Uterus (tissue), 3 donors: ENCODE measurements at regions not wholly inside any gene's neighbourhood (a gene's known extent, or its start where the extent isn't known, plus 50 kb on each side); places are given as distances from the start of the nearest gene placed in this dataset.

Experiments
- DNase-seq, 2 donors: peaks; one replicate each; pipeline ENCODE4 v3.0.0-alpha.2; 2019 to 2020
- H3K27ac ChIP-seq, 2 donors: fragments of 200-600 bp; sonication (generic); 1 replicate in 1 of 2; 2 replicates in 1 of 2; pipeline ENCODE4 v1.5.1; 2016 to 2018
- H3K27me3 ChIP-seq, 2 donors: fragments of 200-600 bp; sonication (generic); one replicate each; pipeline ENCODE4 v1.5.1; 2018 to 2019; ENCODE audit warnings: control low read depth in 1 of 2
- H3K36me3 ChIP-seq, 2 donors: fragments of 200-600 bp; sonication (generic); one replicate each; pipeline ENCODE4 v1.5.1; 2019; ENCODE audit warnings: control low read depth in 1 of 2
- H3K4me1 ChIP-seq, 2 donors: fragments of 200-600 bp; sonication (generic); one replicate each; pipeline ENCODE4 v1.5.1; 2018 to 2019; ENCODE audit warnings: control low read depth in 1 of 2
- H3K4me3 ChIP-seq, 2 donors: fragments of 200-600 bp; sonication (generic); 1 replicate in 1 of 2; 2 replicates in 1 of 2; pipeline ENCODE4 v1.5.1; 2018 to 2019; ENCODE audit warnings: mild to moderate bottlenecking in 1 of 2
- H3K9me3 ChIP-seq, 2 donors: fragments of 200-600 bp; sonication (generic); one replicate each; pipeline ENCODE4 v1.5.1; 2019; ENCODE audit warnings: control low read depth in 1 of 2
- POLR2A ChIP-seq, 2 donors: fragments of 450-650 bp; IDR thresholded peaks; one replicate each; pipeline ENCODE4 v1.6.1; 2016; ENCODE audit warnings: antibody characterized with exemption in 2 of 2, mild to moderate bottlenecking in 1 of 2, moderate library complexity in 1 of 2
- intact Hi-C: fragments of 100-400 bp; cut with DNase I; formaldehyde crosslinking; loops from one replicate; pipeline ENCODE4 v1.15.1; 2023; ENCODE audit warnings: low total_unique reads
- TF ChIP-seq, protein P1 (sequence below), 4 experiments: fragments of 200-600 bp in 2 of 4; fragments of 450-650 bp in 2 of 4; sonication (generic) in 2 of 4; IDR thresholded peaks; one replicate each; pipeline ENCODE4 v1.5.1; 2016 to 2019; ENCODE audit warnings: antibody characterized with exemption in 4 of 4, mild to moderate bottlenecking in 2 of 4, moderate library complexity in 1 of 4
- donor health status: DM: yes; HTN: yes; CAD: no.

GRCh38 chr3:194854659-194855390, 169.1 kb downstream of the FAM43A start:
- DNase-seq = no peak
- intact Hi-C loops = no loop called here
- TF ChIP-seq, protein P1, sequence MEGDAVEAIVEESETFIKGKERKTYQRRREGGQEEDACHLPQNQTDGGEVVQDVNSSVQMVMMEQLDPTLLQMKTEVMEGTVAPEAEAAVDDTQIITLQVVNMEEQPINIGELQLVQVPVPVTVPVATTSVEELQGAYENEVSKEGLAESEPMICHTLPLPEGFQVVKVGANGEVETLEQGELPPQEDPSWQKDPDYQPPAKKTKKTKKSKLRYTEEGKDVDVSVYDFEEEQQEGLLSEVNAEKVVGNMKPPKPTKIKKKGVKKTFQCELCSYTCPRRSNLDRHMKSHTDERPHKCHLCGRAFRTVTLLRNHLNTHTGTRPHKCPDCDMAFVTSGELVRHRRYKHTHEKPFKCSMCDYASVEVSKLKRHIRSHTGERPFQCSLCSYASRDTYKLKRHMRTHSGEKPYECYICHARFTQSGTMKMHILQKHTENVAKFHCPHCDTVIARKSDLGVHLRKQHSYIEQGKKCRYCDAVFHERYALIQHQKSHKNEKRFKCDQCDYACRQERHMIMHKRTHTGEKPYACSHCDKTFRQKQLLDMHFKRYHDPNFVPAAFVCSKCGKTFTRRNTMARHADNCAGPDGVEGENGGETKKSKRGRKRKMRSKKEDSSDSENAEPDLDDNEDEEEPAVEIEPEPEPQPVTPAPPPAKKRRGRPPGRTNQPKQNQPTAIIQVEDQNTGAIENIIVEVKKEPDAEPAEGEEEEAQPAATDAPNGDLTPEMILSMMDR (IDR thresholded peaks at IDR 0.05) = no peak
- TF ChIP-seq POLR2A (IDR thresholded peaks at IDR 0.05) = no peak
- Histone ChIP-seq H3K27ac (peak overlapping the region in 1 of 2 donors; percentile 5), H3K4me3 (no peak overlapping the region), H3K27me3 (no peaks in the 10 kb centered on the region), H3K9me3 (no peaks in the 10 kb centered on the region), H3K4me1 (no peaks in the 10 kb centered on the region), H3K36me3 (no peaks in the 10 kb centered on the region)

- H3K4me3 ChIP-seq = no peak overlapping the region
- no peaks in the 10 kb centered on the region for H3K4me1 ChIP-seq
- TF ChIP-seq, protein P1 (IDR thresholded peaks at IDR 0.05) = no peak
- no peak for TF ChIP-seq POLR2A (IDR thresholded peaks at IDR 0.05)
- no peak for DNase-seq
- intact Hi-C loops = no loop called here
- H3K9me3 ChIP-seq = no peaks in the 10 kb centered on the region
- H3K27me3 ChIP-seq = no peaks in the 10 kb centered on the region
- H3K36me3 ChIP-seq = no peaks in the 10 kb centered on the region
- no peak overlapping the region for H3K27ac ChIP-seq
Measured at GRCh38 chr3:194856296-194856695, 170.6 kb downstream of the FAM43A start.

DNA sequence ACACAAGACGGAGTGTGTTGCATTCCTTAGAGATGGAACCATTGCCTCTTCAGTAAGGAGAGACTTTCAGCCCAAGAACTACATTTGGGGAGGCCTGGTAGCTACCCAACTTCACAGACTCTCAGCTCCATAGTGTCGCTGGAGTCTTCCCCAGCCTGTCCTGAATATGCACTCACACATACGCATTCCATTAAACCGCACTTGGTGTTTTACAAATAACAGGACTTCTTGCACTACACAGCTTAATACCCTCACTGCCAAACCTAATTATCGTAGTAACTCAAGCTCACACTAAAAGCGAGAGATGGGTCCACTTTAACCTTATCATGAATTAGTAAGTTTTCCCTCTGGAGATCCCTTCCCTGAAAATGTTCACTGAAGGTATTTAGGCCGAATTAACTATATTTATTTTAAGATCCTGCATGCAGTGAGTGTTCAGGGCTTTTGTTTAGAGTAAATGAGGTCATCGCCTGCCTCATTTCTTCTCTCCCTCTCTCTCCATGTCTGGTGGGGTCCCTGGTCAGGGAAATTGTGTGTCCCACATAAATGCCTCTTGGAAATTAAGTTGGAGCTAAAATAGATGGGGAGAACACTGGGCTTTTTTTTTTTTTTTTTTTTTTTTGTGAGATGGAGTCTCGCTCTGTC, 171.9 kb downstream of the FAM43A start:
- Histone ChIP-seq H3K9me3 (no peaks in the 10 kb centered on the region), H3K36me3 (no peaks in the 10 kb centered on the region), H3K27me3 (no peaks in the 10 kb centered on the region), H3K4me3 (no peak overlapping the region), H3K27ac (no peak overlapping the region), H3K4me1 (no peaks in the 10 kb centered on the region)
- TF ChIP-seq, protein P1 (IDR thresholded peaks at IDR 0.05) = no peak
- no peak for TF ChIP-seq POLR2A (IDR thresholded peaks at IDR 0.05)
- intact Hi-C loops = no loop called here
- no peak for DNase-seq

DNA sequence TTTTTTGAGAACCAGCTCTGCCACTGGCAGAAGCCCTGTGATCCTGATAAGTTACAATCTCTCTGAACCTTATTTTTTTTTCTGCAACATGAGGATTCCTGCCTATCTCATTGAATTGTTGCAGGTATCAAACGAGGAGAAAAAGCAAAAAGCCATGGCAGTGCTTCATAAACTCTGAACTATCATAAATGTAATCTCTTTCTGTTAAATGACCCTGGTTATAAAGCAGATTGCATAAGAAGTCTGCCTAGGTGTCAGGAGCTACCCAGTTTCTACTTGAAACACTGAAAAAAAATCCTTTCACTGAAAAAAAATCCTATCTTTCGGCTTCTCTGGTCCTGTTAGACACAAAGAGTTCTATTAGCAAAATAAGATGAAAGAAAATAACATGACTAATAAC, 172.7 kb downstream of the FAM43A start:
- H3K27ac ChIP-seq = no peak overlapping the region
- H3K9me3 ChIP-seq = no peaks in the 10 kb centered on the region
- no peaks in the 10 kb centered on the region for H3K4me1 ChIP-seq
- intact Hi-C loops = no loop called here
- H3K4me3 ChIP-seq = no peak overlapping the region
- TF ChIP-seq, protein P1 (IDR thresholded peaks at IDR 0.05) = no peak
- no peak for TF ChIP-seq POLR2A (IDR thresholded peaks at IDR 0.05)
- no peaks in the 10 kb centered on the region for H3K36me3 ChIP-seq
- DNase-seq = no peak
- H3K27me3 ChIP-seq = no peaks in the 10 kb centered on the region

- DNase-seq = no peak
- no peaks in the 10 kb centered on the region for H3K27me3 ChIP-seq
- H3K4me1 ChIP-seq = no peaks in the 10 kb centered on the region
- no peak for TF ChIP-seq POLR2A (IDR thresholded peaks at IDR 0.05)
- TF ChIP-seq, protein P1 (IDR thresholded peaks at IDR 0.05) = no peak
- H3K36me3 ChIP-seq = no peaks in the 10 kb centered on the region
- intact Hi-C loops = no loop called here
- H3K27ac ChIP-seq = no peak overlapping the region
- no peak overlapping the region for H3K4me3 ChIP-seq
- H3K9me3 ChIP-seq = no peaks in the 10 kb centered on the region
Measured at GRCh38 chr3:194860725-194861124, 175.0 kb downstream of the FAM43A start.
